GM19043 (cell line): ENCODE measurements at regions not wholly inside any gene's neighbourhood (a gene's known extent, or its start where the extent isn't known, plus 50 kb on each side); places are given as distances from the start of the nearest gene placed in this dataset.

Source experiments
- ATAC-seq: cut with Tn5 transposase; IDR thresholded peaks from one replicate; pipeline ENCODE4 v1.9.1; 2021; ENCODE audit warnings: low read depth; ENCODE audit not compliant: unreplicated experiment

GRCh38 chr11:109791337-109791736 is 301.9 kb upstream of the ZC3H12C start:
- no peak for ATAC-seq

GRCh38 chr11:109794501-109794900 is 298.7 kb upstream of the ZC3H12C start:
- ATAC-seq: no peak

- no peak for ATAC-seq
These were observed 298.0 kb upstream of the ZC3H12C start for GRCh38 chr11:109795234-109795633.

- ATAC-seq: no peak
These were observed 296.9 kb upstream of the ZC3H12C start for GRCh38 chr11:109796253-109796652.

GRCh38 chr11:109798521-109798920 is 294.7 kb upstream of the ZC3H12C start:
- ATAC-seq: no peak

- ATAC-seq: no peak
These were observed 293.6 kb upstream of the ZC3H12C start for GRCh38 chr11:109799604-109800003.

GRCh38 chr11:109804911-109805310 is 288.3 kb upstream of the ZC3H12C start:
- no peak for ATAC-seq

GRCh38 chr11:109806205-109806604 is 287.0 kb upstream of the ZC3H12C start:
- ATAC-seq: no peak

- no peak for ATAC-seq
These were observed 284.6 kb upstream of the ZC3H12C start for GRCh38 chr11:109808569-109808968.

- no peak for ATAC-seq
These were observed 278.4 kb upstream of the ZC3H12C start for GRCh38 chr11:109814824-109815223.

GRCh38 chr11:109815500-109816150 is 277.6 kb upstream of the ZC3H12C start:
- no peak for ATAC-seq

- no peak for ATAC-seq
These were observed 274.9 kb upstream of the ZC3H12C start for GRCh38 chr11:109818290-109818689.

- no peak for ATAC-seq
These were observed 273.8 kb upstream of the ZC3H12C start for GRCh38 chr11:109819410-109819809.

- ATAC-seq: no peak
These were observed 271.7 kb upstream of the ZC3H12C start for GRCh38 chr11:109821511-109821910.

GRCh38 chr11:109822436-109823102 is 270.6 kb upstream of the ZC3H12C start:
- ATAC-seq: no peak

- no peak for ATAC-seq
These were observed 264.8 kb upstream of the ZC3H12C start for GRCh38 chr11:109828387-109828786.

- no peak for ATAC-seq
These were observed 255.2 kb upstream of the ZC3H12C start for GRCh38 chr11:109838026-109838425.

GRCh38 chr11:109845437-109845836 is 247.8 kb upstream of the ZC3H12C start:
- no peak for ATAC-seq

- no peak for ATAC-seq
These were observed 245.6 kb upstream of the ZC3H12C start for GRCh38 chr11:109847621-109848020.

GRCh38 chr11:109849051-109849450 is 244.1 kb upstream of the ZC3H12C start:
- ATAC-seq: no peak

GRCh38 chr11:109849946-109850345 is 243.2 kb upstream of the ZC3H12C start:
- ATAC-seq: no peak

- ATAC-seq: no peak
These were observed 241.3 kb upstream of the ZC3H12C start for GRCh38 chr11:109851780-109852390.
